ENCODE measurements at regions not wholly inside any gene's neighbourhood (a gene's known extent, or its start where the extent isn't known, plus 50 kb on each side); places are given as distances from the start of the nearest gene placed in this dataset.

DNA sequence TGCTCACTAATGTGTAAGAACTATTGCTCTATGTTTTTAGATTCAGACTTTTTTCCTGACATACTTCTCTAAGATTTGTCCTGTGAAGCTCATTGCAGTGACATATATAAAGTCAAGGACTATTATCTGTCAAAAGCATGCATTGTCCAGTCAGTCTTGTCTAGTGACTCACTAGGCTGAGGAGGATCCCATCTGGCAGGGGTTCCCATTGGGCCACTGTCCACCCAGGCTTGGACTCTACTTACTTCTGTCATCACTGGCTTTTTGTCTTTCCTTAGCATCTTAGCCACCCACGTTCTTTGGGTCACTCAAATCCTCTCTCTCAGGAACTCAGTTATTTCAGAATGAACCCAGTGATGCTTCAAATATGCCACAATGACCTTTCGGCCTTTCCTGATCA is 132.6 kb upstream of the NABP1 start:
- peaks cover 12% of the 10 kb centered on the region for H3K4me1 Mint-ChIP-seq (ENCODE audit: low read depth)

DNA sequence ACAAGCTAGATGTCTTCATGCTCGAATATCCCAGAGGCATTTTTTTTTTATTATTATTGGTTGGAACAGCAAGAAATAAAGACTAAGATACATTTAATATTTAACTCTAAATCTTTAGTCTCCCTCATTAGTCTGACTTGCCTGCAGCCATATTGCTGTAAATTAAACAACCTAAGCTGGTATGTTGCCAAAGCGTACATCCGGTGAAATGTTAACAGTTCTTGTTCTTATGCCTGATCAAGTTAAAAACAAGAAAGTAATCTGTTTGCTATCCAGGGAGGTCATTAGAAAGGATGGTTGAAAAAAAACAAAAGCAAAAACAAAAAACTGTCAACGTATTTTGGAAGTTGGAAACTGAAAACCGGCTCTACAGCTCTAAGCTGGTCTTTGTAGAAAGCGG is 125.9 kb upstream of the NABP1 start:
- Mint-ChIP-seq H3K36me3 (ENCODE audit: low read depth) (no peaks in the 10 kb centered on the region), H3K4me3 (ENCODE audit: unreplicated experiment) (no peak overlapping the region), H3K27me3 (ENCODE audit: low read depth) (peaks cover 3% of the 10 kb centered on the region), H3K4me1 (ENCODE audit: low read depth) (peaks cover 2% of the 10 kb centered on the region), H3K9me3 (ENCODE audit: low read depth) (no peaks in the 10 kb centered on the region), H3K27ac (ENCODE audit: unreplicated experiment) (no peak overlapping the region)
- TF ChIP-seq, protein P1, sequence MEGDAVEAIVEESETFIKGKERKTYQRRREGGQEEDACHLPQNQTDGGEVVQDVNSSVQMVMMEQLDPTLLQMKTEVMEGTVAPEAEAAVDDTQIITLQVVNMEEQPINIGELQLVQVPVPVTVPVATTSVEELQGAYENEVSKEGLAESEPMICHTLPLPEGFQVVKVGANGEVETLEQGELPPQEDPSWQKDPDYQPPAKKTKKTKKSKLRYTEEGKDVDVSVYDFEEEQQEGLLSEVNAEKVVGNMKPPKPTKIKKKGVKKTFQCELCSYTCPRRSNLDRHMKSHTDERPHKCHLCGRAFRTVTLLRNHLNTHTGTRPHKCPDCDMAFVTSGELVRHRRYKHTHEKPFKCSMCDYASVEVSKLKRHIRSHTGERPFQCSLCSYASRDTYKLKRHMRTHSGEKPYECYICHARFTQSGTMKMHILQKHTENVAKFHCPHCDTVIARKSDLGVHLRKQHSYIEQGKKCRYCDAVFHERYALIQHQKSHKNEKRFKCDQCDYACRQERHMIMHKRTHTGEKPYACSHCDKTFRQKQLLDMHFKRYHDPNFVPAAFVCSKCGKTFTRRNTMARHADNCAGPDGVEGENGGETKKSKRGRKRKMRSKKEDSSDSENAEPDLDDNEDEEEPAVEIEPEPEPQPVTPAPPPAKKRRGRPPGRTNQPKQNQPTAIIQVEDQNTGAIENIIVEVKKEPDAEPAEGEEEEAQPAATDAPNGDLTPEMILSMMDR (IDR thresholded peaks at IDR 0.05), result no peak
- no peak for DNase-seq (ENCODE audit: low spot score)

More for the DNA sequence above, 132.6 kb upstream of the NABP1 start:
- H3K36me3 Mint-ChIP-seq (ENCODE audit: low read depth), result no peaks in the 10 kb centered on the region
- DNase-seq (ENCODE audit: low spot score), result no peak
- TF ChIP-seq, protein P1 (IDR thresholded peaks at IDR 0.05), result no peak
- H3K4me3 Mint-ChIP-seq (ENCODE audit: unreplicated experiment), result no peak overlapping the region
- H3K27ac Mint-ChIP-seq (ENCODE audit: unreplicated experiment), result no peak overlapping the region
- H3K9me3 Mint-ChIP-seq (ENCODE audit: low read depth), result peaks cover 4% of the 10 kb centered on the region
- no peaks in the 10 kb centered on the region for H3K27me3 Mint-ChIP-seq (ENCODE audit: low read depth)

DNA sequence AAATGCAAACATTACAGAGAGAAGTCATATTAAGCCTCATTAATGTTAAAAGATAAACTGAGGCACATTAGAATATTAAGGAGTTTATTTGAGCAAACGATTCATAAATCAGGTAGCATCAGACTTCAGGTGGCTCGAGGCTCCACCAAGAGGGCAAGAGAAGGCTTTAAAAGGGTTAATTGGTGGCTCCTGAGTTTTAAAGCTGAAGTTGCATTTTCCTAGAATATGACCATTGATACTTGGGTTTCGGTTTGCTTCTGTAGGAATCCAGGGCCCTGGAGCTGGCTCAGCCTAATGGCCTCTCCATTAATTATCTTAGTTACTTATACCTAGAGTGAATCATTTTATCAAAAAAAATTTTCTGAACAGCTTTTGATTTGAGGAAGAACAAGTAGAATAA is 123.7 kb upstream of the NABP1 start:
- no peaks in the 10 kb centered on the region for H3K9me3 Mint-ChIP-seq (ENCODE audit: low read depth)
- H3K4me3 Mint-ChIP-seq (ENCODE audit: unreplicated experiment), result no peak overlapping the region
- H3K27ac Mint-ChIP-seq (ENCODE audit: unreplicated experiment), result no peak overlapping the region
- TF ChIP-seq, protein P1 (IDR thresholded peaks at IDR 0.05), result no peak
- DNase-seq (ENCODE audit: low spot score), result no peak
- H3K4me1 Mint-ChIP-seq (ENCODE audit: low read depth), result peaks cover 2% of the 10 kb centered on the region
- peaks cover 3% of the 10 kb centered on the region for H3K27me3 Mint-ChIP-seq (ENCODE audit: low read depth)
- no peaks in the 10 kb centered on the region for H3K36me3 Mint-ChIP-seq (ENCODE audit: low read depth)

DNA sequence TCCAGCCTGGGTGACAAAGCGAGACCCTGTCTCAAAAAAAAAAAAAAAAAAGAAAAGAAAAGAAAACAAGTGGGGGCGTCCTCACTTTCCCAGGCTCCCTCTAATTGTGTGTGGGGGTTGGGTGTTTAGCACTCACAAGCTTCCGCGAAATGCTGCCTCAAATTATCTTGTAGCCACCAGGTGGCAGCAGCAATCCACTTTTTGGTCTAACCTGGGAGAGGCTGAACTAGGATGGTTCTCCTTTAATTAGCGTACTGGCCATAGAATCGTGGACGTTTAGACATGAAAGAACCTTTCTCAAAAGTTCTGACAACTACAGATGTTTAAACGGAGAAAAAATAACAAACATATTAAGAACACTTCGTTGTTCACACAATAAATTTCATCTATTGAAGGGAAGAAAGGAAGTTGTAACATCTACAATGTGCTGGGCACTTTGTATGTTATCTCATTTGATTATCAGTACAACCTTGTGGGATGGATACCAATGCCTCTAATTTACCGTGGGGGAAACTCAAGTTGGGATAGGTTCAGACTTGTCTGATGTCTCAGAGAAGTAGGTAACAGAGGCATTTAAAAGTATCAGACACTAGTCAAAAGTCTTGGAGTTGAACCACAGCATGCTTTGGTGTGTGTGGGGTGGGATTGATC is 122.7 kb upstream of the NABP1 start:
- H3K36me3 Mint-ChIP-seq (ENCODE audit: low read depth), result no peaks in the 10 kb centered on the region
- no peak for DNase-seq (ENCODE audit: low spot score)
- no peak overlapping the region for H3K27ac Mint-ChIP-seq (ENCODE audit: unreplicated experiment)
- H3K27me3 Mint-ChIP-seq (ENCODE audit: low read depth), result peaks cover 3% of the 10 kb centered on the region
- H3K4me3 Mint-ChIP-seq (ENCODE audit: unreplicated experiment), result peak overlapping the region; percentile 49
- TF ChIP-seq, protein P1 (IDR thresholded peaks at IDR 0.05), result peak; percentile 89
- H3K4me1 Mint-ChIP-seq (ENCODE audit: low read depth), result peaks cover 2% of the 10 kb centered on the region
- H3K9me3 Mint-ChIP-seq (ENCODE audit: low read depth), result no peaks in the 10 kb centered on the region

DNA sequence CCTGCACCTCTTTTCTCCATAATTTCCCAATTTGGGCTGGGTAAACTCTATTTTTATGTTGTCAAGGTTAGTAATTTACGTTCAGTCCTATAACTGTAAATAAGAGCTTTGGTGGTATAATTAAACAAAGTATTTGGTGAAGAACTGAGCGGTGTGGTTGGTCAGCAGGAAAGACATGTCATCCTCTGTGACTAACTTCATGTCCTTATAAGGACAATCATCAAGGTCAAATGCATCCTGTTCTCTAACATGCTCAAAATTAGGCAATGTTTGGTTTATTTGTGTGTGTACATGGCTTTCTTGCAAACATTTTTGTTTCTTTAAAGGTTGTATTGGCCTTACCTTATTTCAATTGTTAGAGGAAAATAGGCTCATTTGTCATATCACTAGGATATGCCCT is 121.5 kb upstream of the NABP1 start:
- Mint-ChIP-seq H3K36me3 (ENCODE audit: low read depth) (no peaks in the 10 kb centered on the region), H3K27ac (ENCODE audit: unreplicated experiment) (no peak overlapping the region), H3K4me1 (ENCODE audit: low read depth) (peaks cover 2% of the 10 kb centered on the region), H3K9me3 (ENCODE audit: low read depth) (no peaks in the 10 kb centered on the region), H3K27me3 (ENCODE audit: low read depth) (peaks cover 3% of the 10 kb centered on the region), H3K4me3 (ENCODE audit: unreplicated experiment) (no peak overlapping the region)
- no peak for DNase-seq (ENCODE audit: low spot score)
- TF ChIP-seq, protein P1 (IDR thresholded peaks at IDR 0.05), result no peak
